SK-N-SH (cell line): ENCODE measurements at regions not wholly inside any gene's neighbourhood (a gene's known extent, or its start where the extent isn't known, plus 50 kb on each side); places are given as distances from the start of the nearest gene placed in this dataset.

Experiments used
- CTCF ChIA-PET: fragments of 300-600, 350-600 bp; formaldehyde crosslinking; extraction: SDS; loops from one replicate; lab custom pipeline; 2021; lab: Yijun Ruan, JAX
- POLR2A ChIA-PET: fragments of 350-600 bp; sonication (Branson Sonifier 250); formaldehyde crosslinking; extraction: SDS; loops from one replicate; lab custom pipeline; 2020; ENCODE audit warnings: antibody characterized with exemption, inconsistent platforms; lab: Yijun Ruan, JAX
- DNase-seq: peaks from one replicate; pipeline ENCODE4 v3.0.0; 2012
- H2AFZ ChIP-seq: fragments of 200-600 bp; sonication (generic); 2 replicates; pipeline ENCODE4 v1.8.1; 2016; ENCODE audit warnings: antibody characterized with exemption, mild to moderate bottlenecking, low read depth
- H3F3A ChIP-seq: fragments of 200-600 bp; sonication (generic); replicated peaks from 2 replicates; pipeline ENCODE3; 2016; ENCODE audit warnings: antibody characterized with exemption, mild to moderate bottlenecking; ENCODE audit not compliant: insufficient read depth
- H3K27ac ChIP-seq, 2 experiments: fragments of 200-500 bp in 1 of 2; fragments of 200-600 bp in 1 of 2; sonication (Bioruptor generic) in 1 of 2; sonication (generic), shearing (Covaris generic) in 1 of 2; 2 replicates each; pipeline versions ENCODE4 v1.5.1 to v1.6.1; 2014 to 2016; ENCODE audit warnings: low read depth in 2 of 2, inconsistent platforms in 1 of 2, low read length in 1 of 2, mild to moderate bottlenecking in 1 of 2, mixed read lengths in 1 of 2
- H3K27me3 ChIP-seq: fragments of 200-600 bp; sonication (generic), shearing (Covaris generic); 2 replicates; pipeline ENCODE4 v1.6.1; 2016; ENCODE audit warnings: mixed run types; ENCODE audit not compliant: insufficient read depth
- H3K36me3 ChIP-seq, 2 experiments: fragments of 200-500 bp in 1 of 2; fragments of 200-600 bp in 1 of 2; sonication (Bioruptor generic) in 1 of 2; sonication (generic) in 1 of 2; replicated peaks in 1 of 2; 2 replicates each; pipeline versions ENCODE3 to v1.5.1; 2014 to 2016; ENCODE audit warnings: low read length in 1 of 2, mild to moderate bottlenecking in 1 of 2; ENCODE audit not compliant: insufficient read depth in 2 of 2, control insufficient read depth in 1 of 2
- H3K4me1 ChIP-seq, 2 experiments: fragments of 200-500 bp in 1 of 2; fragments of 200-600 bp in 1 of 2; sonication (Bioruptor generic) in 1 of 2; sonication (generic), shearing (Covaris generic) in 1 of 2; 2 replicates each; pipeline versions ENCODE4 v1.5.1 to v1.6.1; 2014 to 2016; ENCODE audit warnings: low read depth in 1 of 2, low read length in 1 of 2, mixed run types in 1 of 2; ENCODE audit not compliant: insufficient read depth in 2 of 2, control insufficient read depth in 1 of 2
- H3K4me2 ChIP-seq: fragments of 200-600 bp; sonication (generic), shearing (Covaris generic); 2 replicates; pipeline ENCODE4 v1.6.1; 2017; ENCODE audit warnings: mixed run types
- H3K4me3 ChIP-seq, 2 experiments: fragments of 200-500 bp in 1 of 2; fragments of 200-600 bp in 1 of 2; sonication (Bioruptor generic) in 1 of 2; sonication (generic), shearing (Covaris generic) in 1 of 2; 2 replicates each; pipeline versions ENCODE4 v1.5.1 to v1.8.1; 2014 to 2016; ENCODE audit warnings: low read depth in 2 of 2, inconsistent platforms in 1 of 2, low read length in 1 of 2, mild to moderate bottlenecking in 1 of 2, mixed read lengths in 1 of 2, moderate library complexity in 1 of 2
- H3K79me2 ChIP-seq: fragments of 200-600 bp; sonication (generic); 2 replicates; pipeline ENCODE4 v1.8.1; 2017; ENCODE audit warnings: mild to moderate bottlenecking; ENCODE audit not compliant: insufficient read depth
- H3K9ac ChIP-seq: fragments of 200-600 bp; sonication (generic); 2 replicates; pipeline ENCODE4 v1.6.1; 2017; ENCODE audit warnings: mixed run types
- H3K9me2 ChIP-seq: fragments of 200-600 bp; sonication (generic); 2 replicates; pipeline ENCODE4 v1.6.1; 2017; ENCODE audit warnings: mixed run types
- H3K9me3 ChIP-seq: fragments of 200-600 bp; sonication (generic); 2 replicates; pipeline ENCODE4 v1.6.1; 2017; ENCODE audit warnings: mixed run types, mild to moderate bottlenecking, moderate library complexity
- H4K20me1 ChIP-seq: fragments of 200-600 bp; sonication (generic); 2 replicates; pipeline ENCODE4 v1.6.1; 2017; ENCODE audit warnings: mild to moderate bottlenecking, mixed run types; ENCODE audit not compliant: insufficient read depth
- EZH2phosphoT487 ChIP-seq: fragments of 200-600 bp; sonication (generic); IDR thresholded peaks from 2 replicates; pipeline ENCODE4 v1.6.1; 2017; ENCODE audit warnings: low read depth, mixed run types, mild to moderate bottlenecking, antibody characterized with exemption, moderate library complexity, borderline replicate concordance
- FOXJ3 ChIP-seq: sonication (generic); formaldehyde crosslinking; IDR thresholded peaks from 2 replicates; pipeline ENCODE4 v1.5.1; 2020; ENCODE audit warnings: mild to moderate bottlenecking, missing genetic modification reagents
- GABPA ChIP-seq: IDR thresholded peaks from 2 replicates; pipeline ENCODE4 v1.4.0; 2012; ENCODE audit warnings: low read depth, mild to moderate bottlenecking
- GATA2 ChIP-seq: sonication (generic); formaldehyde crosslinking; IDR thresholded peaks from 2 replicates; pipeline ENCODE4 v1.5.0; 2020; ENCODE audit warnings: mild to moderate bottlenecking, missing genetic modification reagents
- MXI1 ChIP-seq: IDR thresholded peaks from 2 replicates; pipeline ENCODE4 v1.6.1; 2012; ENCODE audit warnings: mild to moderate bottlenecking, low read depth, low read length, improper control_type of control experiment
- POLR2AphosphoS5 ChIP-seq: IDR thresholded peaks from 2 replicates; pipeline ENCODE4 v1.6.1; 2012; ENCODE audit warnings: low read depth, low read length
- RXRA ChIP-seq: IDR thresholded peaks from 2 replicates; pipeline ENCODE4 v1.4.0; 2012; ENCODE audit warnings: low read depth, mild to moderate bottlenecking, borderline replicate concordance
- SIN3A ChIP-seq: IDR thresholded peaks from 2 replicates; pipeline ENCODE4 v1.6.1; 2012; ENCODE audit warnings: low read depth, mild to moderate bottlenecking, low read length, moderate library complexity, borderline replicate concordance
- SMC3 ChIP-seq: IDR thresholded peaks from 2 replicates; pipeline ENCODE4 v1.6.1; 2012; ENCODE audit warnings: low read depth, low read length, improper control_type of control experiment
- TEAD4 ChIP-seq: IDR thresholded peaks from 2 replicates; pipeline ENCODE4 v1.4.0; 2012; ENCODE audit warnings: mild to moderate bottlenecking, borderline replicate concordance; ENCODE audit not compliant: insufficient read depth
- WGBS: methylation state at CpG from one replicate; pipeline ENCODE4 v1.1.6; 2017; ENCODE audit warnings: low lambda C conversion rate; 5-methylcytosine and 5-hydroxymethylcytosine counted together
- TF ChIP-seq, protein P1 (sequence below): IDR thresholded peaks from 2 replicates; pipeline ENCODE4; 2012
- TF ChIP-seq, protein P2 (sequence below): IDR thresholded peaks from 2 replicates; pipeline ENCODE4 v1.4.0; 2012; ENCODE audit warnings: low read depth, borderline replicate concordance

DNA sequence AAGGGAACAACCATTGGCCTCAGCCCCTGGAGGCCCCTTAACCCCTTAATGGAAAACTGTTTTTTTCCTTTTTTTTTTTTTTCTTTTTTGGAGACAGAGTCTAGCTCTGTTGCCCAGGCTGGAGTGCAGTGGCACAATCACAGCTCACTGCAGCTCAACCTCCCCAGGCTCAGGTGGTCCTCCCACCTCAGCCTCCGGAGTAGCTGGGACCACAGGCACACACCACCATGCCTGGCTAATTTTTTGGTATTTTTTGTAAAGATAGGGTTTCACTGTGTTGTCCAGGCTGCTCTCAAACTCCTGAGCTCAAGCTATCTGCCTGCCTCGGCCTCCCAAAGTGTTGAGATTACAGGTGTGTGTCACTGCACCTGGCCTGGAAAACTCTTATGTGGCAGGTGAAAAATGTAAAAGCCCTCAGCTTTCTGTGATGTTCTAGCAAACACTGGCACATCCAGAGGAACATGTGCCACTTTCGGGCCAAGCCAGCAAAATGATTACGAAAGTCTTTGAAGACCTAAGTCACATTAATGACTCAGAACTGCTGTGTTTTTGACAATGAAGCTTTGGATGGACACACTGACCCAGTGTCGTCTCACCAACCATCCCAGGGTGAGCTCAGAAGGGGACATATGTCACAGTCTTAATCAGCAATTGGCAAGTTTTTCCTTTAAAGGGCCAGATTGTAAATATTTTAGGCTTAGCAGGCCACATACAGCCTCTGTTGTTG is 189.3 kb upstream of the TPM1 start:
- 74% methylated on average over 5 of the region's 5 CpGs for WGBS
- no peak overlapping the region for H3K4me3 ChIP-seq
- ChIA-PET POLR2A (no interaction called here), CTCF (interaction anchor here (1.2 to 4.6 kb wide), 3 partner anchors 22 to 195 kb away, joined by 3 to 15 read pairs (median 3); no protein-coding TSS in a partner anchor)
- H3K79me2 ChIP-seq: peaks cover 1% of the 10 kb centered on the region; the same call in 1 of the 2 replicates
- H3K27me3 ChIP-seq: no peaks in the 10 kb centered on the region
- H3K9me2 ChIP-seq: no peaks in the 10 kb centered on the region
- H2AFZ ChIP-seq: no peak overlapping the region
- H3K36me3 ChIP-seq: no peaks in the 10 kb centered on the region
- H4K20me1 ChIP-seq: no peaks in the 10 kb centered on the region
- no peak overlapping the region for H3K4me2 ChIP-seq
- H3F3A ChIP-seq: peaks cover 15% of the 10 kb centered on the region
- TF ChIP-seq SIN3A (no peak), EZH2phosphoT487 (no peak), GABPA (no peak), FOXJ3 (no peak), GATA2 (CRISPR knock-in tag) (no peak), MXI1 (no peak), POLR2AphosphoS5 (no peak), TEAD4 (no peak)
- TF ChIP-seq, protein P1, sequence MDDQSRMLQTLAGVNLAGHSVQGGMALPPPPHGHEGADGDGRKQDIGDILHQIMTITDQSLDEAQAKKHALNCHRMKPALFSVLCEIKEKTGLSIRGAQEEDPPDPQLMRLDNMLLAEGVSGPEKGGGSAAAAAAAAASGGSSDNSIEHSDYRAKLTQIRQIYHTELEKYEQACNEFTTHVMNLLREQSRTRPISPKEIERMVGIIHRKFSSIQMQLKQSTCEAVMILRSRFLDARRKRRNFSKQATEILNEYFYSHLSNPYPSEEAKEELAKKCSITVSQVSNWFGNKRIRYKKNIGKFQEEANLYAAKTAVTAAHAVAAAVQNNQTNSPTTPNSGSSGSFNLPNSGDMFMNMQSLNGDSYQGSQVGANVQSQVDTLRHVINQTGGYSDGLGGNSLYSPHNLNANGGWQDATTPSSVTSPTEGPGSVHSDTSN: no peak
- H3K4me1 ChIP-seq: peaks cover 14% of the 10 kb centered on the region in 2 experiments
- no peak for DNase-seq
- H3K9me3 ChIP-seq: no peaks in the 10 kb centered on the region
- H3K9ac ChIP-seq: no peak overlapping the region
- H3K27ac ChIP-seq: no peak overlapping the region

DNA sequence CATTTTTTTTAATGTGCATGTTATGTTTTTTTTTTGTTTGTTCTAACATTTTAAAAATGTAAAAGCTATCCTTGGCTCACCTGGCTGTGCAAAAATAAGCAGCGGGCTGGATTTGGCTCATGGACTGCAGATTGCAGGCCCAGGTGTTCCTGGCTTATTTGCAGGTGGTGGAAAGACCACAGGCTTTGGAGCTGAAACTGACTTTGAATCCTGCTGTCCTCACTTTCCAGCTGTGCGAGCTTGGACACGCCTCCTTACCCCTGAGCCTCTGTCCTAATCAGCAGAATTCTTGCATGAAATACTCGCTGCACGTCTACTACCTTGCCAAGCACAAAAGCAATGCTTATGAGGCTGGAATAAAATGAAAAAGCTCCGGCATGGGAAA is 188.7 kb upstream of the TPM1 start:
- CTCF ChIA-PET: interaction anchor here (1.2 to 4.6 kb wide), 3 partner anchors 111 to 240 kb away, joined by 3 to 15 read pairs (median 4); no protein-coding TSS in a partner anchor
- no peaks in the 10 kb centered on the region for H3K36me3 ChIP-seq
- WGBS: 91% methylated on average over 6 of the region's 6 CpGs
- H3K4me3 ChIP-seq: no peak overlapping the region
- no peak overlapping the region for H2AFZ ChIP-seq
- no peaks in the 10 kb centered on the region for H3K9me2 ChIP-seq
- peaks cover 18% of the 10 kb centered on the region for H3F3A ChIP-seq
- H3K79me2 ChIP-seq: no peaks in the 10 kb centered on the region
- H3K9ac ChIP-seq: no peak overlapping the region
- H4K20me1 ChIP-seq: no peaks in the 10 kb centered on the region
- no peak overlapping the region for H3K27ac ChIP-seq
- no peak for DNase-seq
- H3K4me1 ChIP-seq: peaks cover 14% of the 10 kb centered on the region in 2 experiments
- H3K9me3 ChIP-seq: no peaks in the 10 kb centered on the region
- POLR2A ChIA-PET: no interaction called here
- no peak for TF ChIP-seq RXRA
- TF ChIP-seq, protein P2, sequence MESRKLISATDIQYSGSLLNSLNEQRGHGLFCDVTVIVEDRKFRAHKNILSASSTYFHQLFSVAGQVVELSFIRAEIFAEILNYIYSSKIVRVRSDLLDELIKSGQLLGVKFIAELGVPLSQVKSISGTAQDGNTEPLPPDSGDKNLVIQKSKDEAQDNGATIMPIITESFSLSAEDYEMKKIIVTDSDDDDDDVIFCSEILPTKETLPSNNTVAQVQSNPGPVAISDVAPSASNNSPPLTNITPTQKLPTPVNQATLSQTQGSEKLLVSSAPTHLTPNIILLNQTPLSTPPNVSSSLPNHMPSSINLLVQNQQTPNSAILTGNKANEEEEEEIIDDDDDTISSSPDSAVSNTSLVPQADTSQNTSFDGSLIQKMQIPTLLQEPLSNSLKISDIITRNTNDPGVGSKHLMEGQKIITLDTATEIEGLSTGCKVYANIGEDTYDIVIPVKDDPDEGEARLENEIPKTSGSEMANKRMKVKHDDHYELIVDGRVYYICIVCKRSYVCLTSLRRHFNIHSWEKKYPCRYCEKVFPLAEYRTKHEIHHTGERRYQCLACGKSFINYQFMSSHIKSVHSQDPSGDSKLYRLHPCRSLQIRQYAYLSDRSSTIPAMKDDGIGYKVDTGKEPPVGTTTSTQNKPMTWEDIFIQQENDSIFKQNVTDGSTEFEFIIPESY: no peak
- TF ChIP-seq SMC3: no peak
- H3K27me3 ChIP-seq: no peaks in the 10 kb centered on the region
- H3K4me2 ChIP-seq: no peak overlapping the region
